GM12878 (cell line): ENCODE measurements at regions not wholly inside any gene's neighbourhood (a gene's known extent, or its start where the extent isn't known, plus 50 kb on each side); places are given as distances from the start of the nearest gene placed in this dataset.

Source experiments
- ATAC-seq: fragments of 200-7000 bp; cut with Tn5 transposase; 3 replicates; pipeline ENCODE4 v1.9.1; 2020; ENCODE audit warnings: mild to moderate bottlenecking, moderate library complexity
- BruUV-seq: library from RNA; stranded (reverse); fragments of 400-500 nt; replicated peaks from 2 replicates; lab custom pipeline; 2021; lab: Mats Ljungman, UMichigan
- CTCF ChIA-PET: fragments of 300-600 bp; sonication (Branson Sonifier 250); formaldehyde crosslinking; extraction: SDS; loops from one replicate; lab custom pipeline; 2021; ENCODE audit warnings: inconsistent platforms; lab: Yijun Ruan, JAX
- POLR2A ChIA-PET: fragments of 350-600 bp; formaldehyde crosslinking; extraction: SDS; loops from one replicate; lab custom pipeline; 2021; ENCODE audit warnings: inconsistent platforms; lab: Charles Lee
- RAD21 ChIA-PET: fragments of 300-600 bp; sonication (Branson Sonifier 250); formaldehyde crosslinking; loops from one replicate; lab custom pipeline; 2023; ENCODE audit warnings: antibody characterized with exemption; ENCODE audit not compliant: unreplicated experiment; lab: Charles Lee
- SMC1A ChIA-PET: fragments of 300-600 bp; sonication (Branson Sonifier 250); formaldehyde crosslinking; loops from one replicate; lab custom pipeline; 2023; ENCODE audit not compliant: unreplicated experiment, uncharacterized antibody; lab: Charles Lee
- DNase-seq: peaks from one replicate; pipeline ENCODE4 v3.0.0-alpha.2; 2011; ENCODE audit warnings: low read depth, low spot score
- FAIRE-seq: peaks from 3 replicates; lab custom pipeline; 2011; peaks lifted over from hg19 to GRCh38; lab: Jason Lieb, UNC
- H2AFZ ChIP-seq: 2 replicates; pipeline ENCODE4 v1.6.0; 2011; ENCODE audit warnings: low read depth, low read length, control low read depth; ENCODE audit not compliant: control insufficient read depth
- H3K27ac ChIP-seq: 2 replicates; pipeline ENCODE4 v1.5.1; 2011; ENCODE audit warnings: control low read depth; ENCODE audit not compliant: control insufficient read depth, insufficient read depth
- H3K27me3 ChIP-seq, 2 experiments: replicated peaks in 1 of 2; 2 replicates each; pipeline versions ENCODE4 v1.6.0 to v1.6.1; 2011; ENCODE audit warnings: low read length in 1 of 2; ENCODE audit not compliant: control insufficient read depth in 2 of 2, insufficient read depth in 2 of 2
- H3K36me3 ChIP-seq, 2 experiments: 2 replicates each; pipeline ENCODE4 v1.5.1; 2011; ENCODE audit warnings: low read length in 1 of 2; ENCODE audit not compliant: control insufficient read depth in 2 of 2, insufficient read depth in 2 of 2
- H3K4me1 ChIP-seq: 2 replicates; pipeline ENCODE4 v1.6.1; 2011; ENCODE audit warnings: mild to moderate bottlenecking, low read length, moderate library complexity, mixed read lengths; ENCODE audit not compliant: control insufficient read depth, insufficient read depth
- H3K4me2 ChIP-seq: 2 replicates; pipeline ENCODE4 v1.6.0; 2011; ENCODE audit warnings: control low read depth; ENCODE audit not compliant: control insufficient read depth, insufficient read depth
- H3K4me3 ChIP-seq: fragments of 200-600 bp; sonication (generic); 2 replicates; pipeline ENCODE4 v1.5.1; 2016
- H3K79me2 ChIP-seq: 2 replicates; pipeline ENCODE4 v1.6.0; 2011; ENCODE audit warnings: low read length; ENCODE audit not compliant: control insufficient read depth, insufficient read depth
- H3K9ac ChIP-seq: 2 replicates; pipeline ENCODE4 v1.8.0; 2011; ENCODE audit warnings: low read length, control low read depth, mixed read lengths; ENCODE audit not compliant: control insufficient read depth, insufficient read depth
- H3K9me3 ChIP-seq: replicated peaks from 3 replicates; pipeline ENCODE4 v1.5.1; 2011; ENCODE audit warnings: mild to moderate bottlenecking, low read length; ENCODE audit not compliant: control insufficient read depth, insufficient read depth
- H4K20me1 ChIP-seq: 2 replicates; pipeline ENCODE4 v1.6.0; 2011; ENCODE audit not compliant: control insufficient read depth, insufficient read depth
- CBFB ChIP-seq: IDR thresholded peaks from 2 replicates; pipeline ENCODE4 v1.6.1; 2016; ENCODE audit warnings: antibody characterized with exemption, low read depth
- CREM ChIP-seq: IDR thresholded peaks from 2 replicates; pipeline ENCODE4 v1.6.1; 2014; ENCODE audit warnings: antibody characterized with exemption, low read depth
- ELK1 ChIP-seq: IDR thresholded peaks from 2 replicates; pipeline ENCODE4 v1.6.1; 2012; ENCODE audit warnings: low read depth, low read length, improper control_type of control experiment
- FOXM1 ChIP-seq: IDR thresholded peaks from 2 replicates; pipeline ENCODE4 v1.6.1; 2012; ENCODE audit warnings: low read depth, mild to moderate bottlenecking, inconsistent platforms, low read length, moderate library complexity
- KDM1A ChIP-seq: fragments of 200-600 bp; sonication (generic); IDR thresholded peaks from 2 replicates; pipeline ENCODE4 v1.6.1; 2016; ENCODE audit warnings: borderline replicate concordance
- NFYA ChIP-seq: IDR thresholded peaks from 2 replicates; pipeline ENCODE4 v1.6.1; 2011; ENCODE audit warnings: low read depth, mild to moderate bottlenecking, low read length, improper control_type of control experiment, borderline replicate concordance
- PKNOX1 ChIP-seq: fragments of 450-650 bp; IDR thresholded peaks from 2 replicates; pipeline ENCODE4 v1.6.1; 2016; ENCODE audit warnings: mild to moderate bottlenecking
- POLR2AphosphoS2 ChIP-seq: IDR thresholded peaks from 2 replicates; pipeline ENCODE4 v1.6.1; 2011; ENCODE audit warnings: low read depth, mild to moderate bottlenecking, low read length, improper control_type of control experiment, moderate library complexity
- ZBTB4 ChIP-seq: fragments of 450-650 bp; formaldehyde crosslinking; IDR thresholded peaks from 2 replicates; pipeline ENCODE4 v1.4.0; 2022; ENCODE audit warnings: mild to moderate bottlenecking, moderate library complexity
- WGBS: methylation state at CpG from one replicate; pipeline ENCODE4 v1.1.6; 2016; ENCODE audit warnings: low lambda C conversion rate; ENCODE audit not compliant: insufficient replicate concordance, insufficient coverage; ENCODE audit errors: missing lambda C conversion rate; 5-methylcytosine and 5-hydroxymethylcytosine counted together
- in situ Hi-C: fragments of 300-500 bp; cut with MboI; formaldehyde crosslinking; loops from 9 replicates; pipeline ENCODE4 v1.14.3; 2018; ENCODE audit warnings: mixed read lengths
- intact Hi-C: fragments of 100-400 bp; cut with micrococcal nuclease; formaldehyde crosslinking; loops from one replicate; pipeline ENCODE4 v1.14.2; 2022; ENCODE audit not compliant: unreplicated experiment

- ChIA-PET POLR2A (interaction anchor here (0.5 kb wide), 1 partner anchor 1199 kb away, joined by 3 read pairs; no protein-coding TSS in a partner anchor), RAD21 (no interaction called here), SMC1A (no interaction called here), CTCF (no interaction called here)
- H3K79me2 ChIP-seq, result no peaks in the 10 kb centered on the region
- in situ Hi-C loops, result loop anchor here (5.0 kb wide), 1 partner anchor 50 kb away; no protein-coding TSS in a partner anchor
- H3K4me3 ChIP-seq, result no peak overlapping the region
- no peaks in the 10 kb centered on the region for H3K27me3 ChIP-seq
- TF ChIP-seq CBFB, result no peak
- TF ChIP-seq KDM1A, result no peak
- no peak for TF ChIP-seq PKNOX1
- no peak for TF ChIP-seq FOXM1
- H3K27ac ChIP-seq, result no peak overlapping the region
- no peak overlapping the region for H3K9ac ChIP-seq
- no peak overlapping the region for H3K4me2 ChIP-seq
- BruUV-seq, result no TSS peak
- WGBS, result 15% methylated on average over 4 of the region's 4 CpGs
- no peaks in the 10 kb centered on the region for H3K9me3 ChIP-seq
- DNase-seq, result no peak
- H4K20me1 ChIP-seq, result no peaks in the 10 kb centered on the region
- FAIRE-seq, result no peak
- H3K4me1 ChIP-seq, result no peaks in the 10 kb centered on the region
- no peak overlapping the region for H2AFZ ChIP-seq
- no peak for ATAC-seq
- intact Hi-C loops, result no loop called here
- no peaks in the 10 kb centered on the region for H3K36me3 ChIP-seq
These were observed 136.3 kb upstream of the DHRS4 start for GRCh38 chr14:23817164-23817767.

- DNase-seq, result no peak
- no peak overlapping the region for H3K4me3 ChIP-seq
- H4K20me1 ChIP-seq, result no peaks in the 10 kb centered on the region
- H3K79me2 ChIP-seq, result no peaks in the 10 kb centered on the region
- ChIA-PET POLR2A (no interaction called here), CTCF (no interaction called here), SMC1A (no interaction called here), RAD21 (no interaction called here)
- no peaks in the 10 kb centered on the region for H3K4me1 ChIP-seq
- H3K36me3 ChIP-seq, result no peaks in the 10 kb centered on the region
- no peak overlapping the region for H3K9ac ChIP-seq
- in situ Hi-C loops, result no loop called here
- intact Hi-C loops, result no loop called here
- ATAC-seq, result no peak
- no TSS peak for BruUV-seq
- H3K27ac ChIP-seq, result no peak overlapping the region
- H3K4me2 ChIP-seq, result no peak overlapping the region
- no peak for FAIRE-seq
- no peaks in the 10 kb centered on the region for H3K9me3 ChIP-seq
- no peak overlapping the region for H2AFZ ChIP-seq
- 48% methylated on average over 13 of the region's 13 CpGs for WGBS
- no peaks in the 10 kb centered on the region; a peak in 1 of 4 replicates for H3K27me3 ChIP-seq
- TF ChIP-seq CREM (no peak), NFYA (no peak), ELK1 (no peak), POLR2AphosphoS2 (no peak), ZBTB4 (CRISPR knock-in tag) (no peak)
These were observed 126.3 kb upstream of the DHRS4 start for GRCh38 chr14:23827100-23827892.
